ENCODE measurements at regions not wholly inside any gene's neighbourhood (a gene's known extent, or its start where the extent isn't known, plus 50 kb on each side); places are given as distances from the start of the nearest gene placed in this dataset.
"Not testable (repeated sequence)": the region's sequence is repeated elsewhere in the genome, so short reads cannot be mapped to it uniquely, and the experiment has no call there.

GRCh38 chr4:128422296-128422695 is 134.7 kb upstream of the PGRMC2 start:
- not testable (repeated sequence) for TF ChIP-seq CTCF (IDR thresholded peaks at IDR 0.05; ENCODE audit: low read length); EZH2 (IDR thresholded peaks at IDR 0.05; ENCODE audit: borderline replicate concordance, low read length)
